Natural killer cell (primary cell): ENCODE measurements at regions not wholly inside any gene's neighbourhood (a gene's known extent, or its start where the extent isn't known, plus 50 kb on each side); places are given as distances from the start of the nearest gene placed in this dataset.

Experiments used
- ATAC-seq, 3 donors: fragments of 150-1000 bp in 2 of 3; fragments of 200-7000 bp in 1 of 3; cut with Tn5 transposase; 1 replicate in 1 of 3; 2 replicates in 2 of 3; pipeline ENCODE4 v1.10.0; 2021; ENCODE audit warnings: mild to moderate bottlenecking in 2 of 3, moderate library complexity in 2 of 3
- DNase-seq, 2 donors: peaks; one replicate each; pipeline versions ENCODE4 v3.0.0 to v3.0.0-alpha.2; 2013 to 2021; ENCODE audit warnings: mixed read lengths in 1 of 2
- H3K27ac ChIP-seq: one replicate; pipeline ENCODE4 v1.5.1; 2013; ENCODE audit warnings: mild to moderate bottlenecking, low read length
- H3K27me3 ChIP-seq: one replicate; pipeline ENCODE4 v1.6.1; 2013; ENCODE audit warnings: low read length; ENCODE audit not compliant: control insufficient read depth, insufficient read depth
- H3K36me3 ChIP-seq: one replicate; pipeline ENCODE4 v1.6.1; 2013; ENCODE audit warnings: low read length; ENCODE audit not compliant: control insufficient read depth, insufficient read depth
- H3K4me1 ChIP-seq: one replicate; pipeline ENCODE4 v1.6.1; 2013; ENCODE audit warnings: low read length; ENCODE audit not compliant: control insufficient read depth, insufficient read depth
- H3K4me3 ChIP-seq: one replicate; pipeline ENCODE4 v1.5.1; 2013; ENCODE audit warnings: low read length
- H3K9me3 ChIP-seq: one replicate; pipeline ENCODE4 v1.6.1; 2013; ENCODE audit warnings: low read length; ENCODE audit not compliant: control insufficient read depth, insufficient read depth
- H3K27ac Mint-ChIP-seq, 2 donors: one replicate each; pipeline ENCODE4 v1.8.0; 2022; ENCODE audit warnings: mild to moderate bottlenecking in 2 of 2, mixed read lengths in 2 of 2, moderate library complexity in 1 of 2
- H3K27me3 Mint-ChIP-seq, 2 donors: one replicate each; pipeline ENCODE4 v1.8.0; 2022; ENCODE audit warnings: low read depth in 2 of 2, mixed read lengths in 2 of 2
- H3K36me3 Mint-ChIP-seq: one replicate; pipeline ENCODE4 v1.8.0; 2022; ENCODE audit warnings: mixed read lengths
- H3K4me1 Mint-ChIP-seq, 2 donors: one replicate each; pipeline ENCODE4 v1.8.0; 2022; ENCODE audit warnings: mixed read lengths in 2 of 2
- H3K4me3 Mint-ChIP-seq: one replicate; pipeline ENCODE4 v1.8.0; 2022; ENCODE audit warnings: mild to moderate bottlenecking, moderate library complexity, mixed read lengths
- H3K9me3 Mint-ChIP-seq, 2 donors: one replicate each; pipeline ENCODE4 v1.8.0; 2022; ENCODE audit warnings: mixed read lengths in 2 of 2
- CTCF ChIP-seq: fragments of 200-600 bp; IDR thresholded peaks from one replicate; pipeline ENCODE4 v1.8.0; 2022; ENCODE audit warnings: antibody characterized with exemption
- WGBS: methylation state at CpG from one replicate; pipeline ENCODE4 v1.1.7; 2013; ENCODE audit warnings: missing lambda C conversion rate; ENCODE audit not compliant: insufficient coverage; 5-methylcytosine and 5-hydroxymethylcytosine counted together
- intact Hi-C: fragments of 100-400 bp; cut with micrococcal nuclease; formaldehyde crosslinking; loops from one replicate; pipeline ENCODE4 v1.14.2; 2022

DNA sequence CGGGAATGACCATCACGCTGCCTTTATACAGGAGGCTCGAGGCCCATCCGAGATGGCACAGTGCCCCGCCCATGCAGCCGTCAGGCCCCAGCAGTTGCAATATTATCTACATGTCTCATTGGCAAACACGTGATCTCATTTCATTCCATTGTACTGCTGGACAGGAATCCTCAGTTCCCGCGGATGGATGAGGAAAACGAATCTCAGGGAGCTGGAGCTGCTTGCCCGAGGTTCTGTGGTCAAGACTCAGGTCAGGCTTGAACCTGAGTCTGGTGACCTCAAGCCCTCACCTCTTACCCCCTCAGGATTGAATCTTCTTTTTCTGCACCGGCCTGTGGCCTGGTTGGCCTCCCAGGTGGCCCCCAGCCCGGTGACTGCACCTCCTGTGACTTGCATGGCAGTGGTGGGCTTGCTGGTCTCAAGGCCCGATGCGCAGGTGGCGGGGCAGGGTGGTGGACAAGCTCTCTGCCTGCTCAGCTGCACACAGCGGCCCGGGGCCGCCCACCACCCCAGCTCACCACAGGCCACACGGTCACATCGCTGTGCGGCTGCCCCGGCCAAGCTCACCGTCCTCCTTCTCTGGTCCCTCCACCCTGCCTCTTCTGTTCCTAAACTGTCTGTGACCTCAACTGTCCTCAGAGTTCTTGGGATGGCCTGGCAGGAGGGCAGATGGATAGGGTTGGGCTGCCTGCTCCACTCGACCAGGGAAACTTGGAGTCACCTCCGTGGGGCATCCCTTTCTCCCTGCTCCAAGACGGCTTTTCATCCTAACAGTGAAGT is 52.0 kb upstream of the HS6ST1 start:
- Mint-ChIP-seq H3K36me3 (no peaks in the 10 kb centered on the region), H3K4me3 (no peak overlapping the region), H3K27ac (no peak overlapping the region), H3K9me3 (no peaks in the 10 kb centered on the region), H3K4me1 (peaks cover 17 to 21% of the 10 kb centered on the region in 2 donors), H3K27me3 (peaks cover 0 to 4% of the 10 kb centered on the region in 2 donors)
- Histone ChIP-seq H3K27me3 (peaks cover 5% of the 10 kb centered on the region), H3K4me1 (peaks cover 35% of the 10 kb centered on the region), H3K9me3 (no peaks in the 10 kb centered on the region), H3K36me3 (no peaks in the 10 kb centered on the region), H3K4me3 (no peak overlapping the region), H3K27ac (no peak overlapping the region)
- DNase-seq, result no peak
- TF ChIP-seq CTCF, result no peak
- ATAC-seq, result no peak
- WGBS, result 90% methylated on average over 27 of the region's 27 CpGs
- intact Hi-C loops, result no loop called here

DNA sequence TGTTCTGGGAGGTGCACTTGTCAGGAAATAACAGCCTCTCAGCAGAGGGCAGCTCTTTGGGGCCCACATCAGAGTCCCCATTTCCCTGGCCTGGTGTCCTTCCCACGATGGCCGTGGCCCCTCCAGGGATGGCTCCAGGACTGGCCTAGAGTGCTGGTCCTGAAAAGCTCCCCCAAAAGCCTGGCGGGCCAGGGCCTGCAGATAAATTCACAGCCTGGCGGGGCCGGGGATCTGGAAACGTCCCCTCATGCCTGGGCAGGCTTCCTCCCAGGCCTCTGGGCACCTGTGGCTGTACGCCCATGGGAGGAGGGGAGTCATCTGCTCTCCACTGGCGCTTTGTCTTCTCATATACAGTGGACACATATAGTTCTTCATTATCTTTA is 52.6 kb upstream of the HS6ST1 start:
- Mint-ChIP-seq H3K4me3 (no peak overlapping the region), H3K27ac (no peak overlapping the region), H3K36me3 (no peaks in the 10 kb centered on the region), H3K4me1 (peaks cover 17 to 21% of the 10 kb centered on the region in 2 donors), H3K27me3 (peaks cover 0 to 3% of the 10 kb centered on the region in 2 donors), H3K9me3 (no peaks in the 10 kb centered on the region)
- TF ChIP-seq CTCF, result no peak
- DNase-seq, result no peak
- 92% methylated on average over 7 of the region's 8 CpGs for WGBS
- H3K27ac ChIP-seq, result no peak overlapping the region
- no peaks in the 10 kb centered on the region for H3K36me3 ChIP-seq
- ATAC-seq, result no peak
- H3K4me3 ChIP-seq, result no peak overlapping the region
- intact Hi-C loops, result no loop called here
- H3K4me1 ChIP-seq, result peaks cover 35% of the 10 kb centered on the region
- H3K9me3 ChIP-seq, result no peaks in the 10 kb centered on the region
- H3K27me3 ChIP-seq, result peaks cover 9% of the 10 kb centered on the region

DNA sequence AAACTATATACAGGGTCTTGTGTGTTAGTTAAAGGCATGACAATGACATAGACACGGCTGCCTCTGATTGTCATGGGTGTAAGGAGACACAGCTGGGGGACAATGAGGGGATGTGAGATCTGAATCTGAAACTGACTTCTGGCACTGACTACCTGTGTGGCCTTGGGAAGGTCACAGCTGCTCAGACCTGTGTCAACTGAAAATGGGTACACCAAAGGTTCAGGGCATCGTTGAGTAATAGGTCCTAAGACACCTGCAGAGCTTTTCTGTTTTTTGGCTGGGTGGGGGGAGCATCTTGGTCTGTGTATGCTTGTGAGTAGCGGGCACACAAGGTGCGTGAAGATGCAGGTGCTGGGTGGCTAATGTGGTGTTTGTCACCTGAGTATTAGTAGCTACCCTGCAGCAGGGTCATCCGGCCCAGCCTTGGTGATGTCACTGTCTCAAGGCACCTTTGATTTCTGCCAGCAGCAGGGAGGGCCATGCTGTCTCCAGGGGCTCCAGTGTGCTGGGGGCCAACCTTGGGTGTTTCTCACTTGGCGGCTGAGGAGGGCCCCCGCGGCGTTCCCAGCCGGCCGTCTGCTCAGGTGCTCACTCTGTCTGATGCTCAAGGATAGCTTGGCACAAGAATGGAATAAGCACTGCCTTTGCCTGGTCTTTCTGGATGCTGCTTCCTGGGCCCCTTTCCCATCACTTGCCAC is 53.1 kb upstream of the HS6ST1 start:
- peaks cover 9% of the 10 kb centered on the region for H3K27me3 ChIP-seq
- peaks cover 17 to 21% of the 10 kb centered on the region in 2 donors for H3K4me1 Mint-ChIP-seq

More for the DNA sequence above, 53.1 kb upstream of the HS6ST1 start:
- intact Hi-C loops, result no loop called here
- H3K36me3 ChIP-seq, result no peaks in the 10 kb centered on the region
- ATAC-seq, result no peak
- H3K9me3 ChIP-seq, result no peaks in the 10 kb centered on the region
- no peak overlapping the region for H3K27ac Mint-ChIP-seq
- H3K4me1 ChIP-seq, result peaks cover 35% of the 10 kb centered on the region
- H3K4me3 Mint-ChIP-seq, result no peak overlapping the region
- no peak overlapping the region for H3K27ac ChIP-seq
- no peak for TF ChIP-seq CTCF
- no peak overlapping the region for H3K4me3 ChIP-seq
- H3K36me3 Mint-ChIP-seq, result no peaks in the 10 kb centered on the region
- 91% methylated on average over 11 of the region's 11 CpGs for WGBS
- no peaks in the 10 kb centered on the region for H3K9me3 Mint-ChIP-seq
- no peaks in the 10 kb centered on the region for H3K27me3 Mint-ChIP-seq
- no peak for DNase-seq
